Neural progenitor cell (in vitro differentiated cells): ENCODE measurements at regions not wholly inside any gene's neighbourhood (a gene's known extent, or its start where the extent isn't known, plus 50 kb on each side); places are given as distances from the start of the nearest gene placed in this dataset.

Experiments used
- EZH2 ChIP-seq: fragments of 200-600 bp; sonication (generic); IDR thresholded peaks from 2 replicates; pipeline ENCODE4 v1.6.1; 2017; ENCODE audit warnings: antibody characterized with exemption, mild to moderate bottlenecking, moderate library complexity
- EZH2phosphoT487 ChIP-seq: fragments of 200-600 bp; sonication (generic); IDR thresholded peaks from 2 replicates; pipeline ENCODE4 v1.6.1; 2017; ENCODE audit warnings: antibody characterized with exemption
- TF ChIP-seq, protein P1 (sequence below): fragments of 200-600 bp; sonication (generic); IDR thresholded peaks from 2 replicates; pipeline ENCODE4 v1.5.1; 2017; ENCODE audit warnings: antibody characterized with exemption, mild to moderate bottlenecking

DNA sequence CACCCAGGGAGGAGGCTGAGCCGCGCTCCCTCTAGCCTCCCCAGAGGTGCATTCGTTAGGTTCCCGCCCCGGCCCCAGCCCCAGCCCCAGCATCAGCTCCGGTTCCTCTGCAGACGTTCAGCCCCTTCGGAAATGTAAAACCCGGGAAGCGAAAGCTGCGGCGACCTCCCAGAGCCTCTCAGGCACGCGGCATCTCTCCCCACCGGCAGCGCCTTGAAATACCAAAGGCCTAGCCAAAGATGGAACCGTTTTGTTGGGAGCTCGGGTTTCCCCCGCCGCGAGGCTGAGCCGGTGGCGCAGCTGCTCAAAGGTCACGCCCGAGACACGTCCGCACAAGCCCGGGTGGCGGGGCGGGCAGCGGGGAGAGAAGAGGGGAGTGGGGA lies 77.8 kb upstream of the HES1 start:
- TF ChIP-seq EZH2phosphoT487 (no peak), EZH2 (no peak)
- TF ChIP-seq, protein P1, sequence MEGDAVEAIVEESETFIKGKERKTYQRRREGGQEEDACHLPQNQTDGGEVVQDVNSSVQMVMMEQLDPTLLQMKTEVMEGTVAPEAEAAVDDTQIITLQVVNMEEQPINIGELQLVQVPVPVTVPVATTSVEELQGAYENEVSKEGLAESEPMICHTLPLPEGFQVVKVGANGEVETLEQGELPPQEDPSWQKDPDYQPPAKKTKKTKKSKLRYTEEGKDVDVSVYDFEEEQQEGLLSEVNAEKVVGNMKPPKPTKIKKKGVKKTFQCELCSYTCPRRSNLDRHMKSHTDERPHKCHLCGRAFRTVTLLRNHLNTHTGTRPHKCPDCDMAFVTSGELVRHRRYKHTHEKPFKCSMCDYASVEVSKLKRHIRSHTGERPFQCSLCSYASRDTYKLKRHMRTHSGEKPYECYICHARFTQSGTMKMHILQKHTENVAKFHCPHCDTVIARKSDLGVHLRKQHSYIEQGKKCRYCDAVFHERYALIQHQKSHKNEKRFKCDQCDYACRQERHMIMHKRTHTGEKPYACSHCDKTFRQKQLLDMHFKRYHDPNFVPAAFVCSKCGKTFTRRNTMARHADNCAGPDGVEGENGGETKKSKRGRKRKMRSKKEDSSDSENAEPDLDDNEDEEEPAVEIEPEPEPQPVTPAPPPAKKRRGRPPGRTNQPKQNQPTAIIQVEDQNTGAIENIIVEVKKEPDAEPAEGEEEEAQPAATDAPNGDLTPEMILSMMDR, result no peak
